KMS-11 (cell line): ENCODE measurements at regions not wholly inside any gene's neighbourhood (a gene's known extent, or its start where the extent isn't known, plus 50 kb on each side); places are given as distances from the start of the nearest gene placed in this dataset.

Source experiments
- H2AFZ ChIP-seq: fragments of 200-600 bp; sonication (generic); 2 replicates; pipeline ENCODE4 v1.6.1; 2016; ENCODE audit warnings: antibody characterized with exemption, mixed run types, low read depth
- H3K27ac ChIP-seq: fragments of 200-600 bp; sonication (generic); 2 replicates; pipeline ENCODE4 v1.6.1; 2016; ENCODE audit warnings: mild to moderate bottlenecking, mixed run types
- H3K27me3 ChIP-seq: fragments of 200-600 bp; sonication (generic); 2 replicates; pipeline ENCODE4 v1.6.1; 2017; ENCODE audit warnings: mild to moderate bottlenecking, low read depth, mixed run types, moderate library complexity; ENCODE audit not compliant: insufficient read depth
- H3K36me3 ChIP-seq: fragments of 200-600 bp; sonication (generic); 2 replicates; pipeline ENCODE4 v1.6.1; 2017; ENCODE audit warnings: mild to moderate bottlenecking, mixed run types; ENCODE audit not compliant: insufficient read depth
- H3K4me1 ChIP-seq: fragments of 200-600 bp; sonication (generic); 2 replicates; pipeline ENCODE4 v1.6.1; 2016; ENCODE audit warnings: mild to moderate bottlenecking, low read depth, mixed run types; ENCODE audit not compliant: poor library complexity, severe bottlenecking
- H3K4me2 ChIP-seq: fragments of 200-600 bp; sonication (generic); 2 replicates; pipeline ENCODE4 v1.7.0; 2016; ENCODE audit warnings: mild to moderate bottlenecking, mixed run types
- H3K4me3 ChIP-seq: fragments of 200-600 bp; sonication (generic); IDR thresholded peaks from 2 replicates; pipeline ENCODE4 v1.6.1; 2017; ENCODE audit warnings: low read depth, low read length, mixed read lengths; ENCODE audit not compliant: insufficient read depth
- H3K79me2 ChIP-seq: fragments of 200-600 bp; sonication (generic); 2 replicates; pipeline ENCODE4 v1.6.1; 2016; ENCODE audit warnings: low read depth, mixed run types; ENCODE audit not compliant: insufficient read depth
- H3K9ac ChIP-seq: fragments of 200-600 bp; sonication (generic); 2 replicates; pipeline ENCODE4 v1.6.1; 2016; ENCODE audit warnings: mild to moderate bottlenecking, mixed run types
- H4K20me1 ChIP-seq: fragments of 200-600 bp; sonication (generic); 2 replicates; pipeline ENCODE4 v1.6.1; 2016; ENCODE audit warnings: mild to moderate bottlenecking, mixed run types; ENCODE audit not compliant: insufficient read depth
- CTCF ChIP-seq: fragments of 200-600 bp; sonication (generic); conservative IDR thresholded peaks from 2 replicates; pipeline ENCODE4 v1.6.1; 2017; ENCODE audit warnings: low read depth, mild to moderate bottlenecking, antibody characterized with exemption, low read length, moderate library complexity, mixed read lengths

- Histone ChIP-seq H3K27me3 (no peaks in the 10 kb centered on the region), H3K36me3 (no peaks in the 10 kb centered on the region), H2AFZ (no peak overlapping the region), H3K4me2 (no peak overlapping the region), H3K79me2 (no peaks in the 10 kb centered on the region), H3K27ac (no peak overlapping the region), H3K9ac (no peak overlapping the region), H3K4me3 (no peak overlapping the region), H4K20me1 (no peaks in the 10 kb centered on the region), H3K4me1 (no peaks in the 10 kb centered on the region)
- TF ChIP-seq CTCF, result no peak
Measured at GRCh38 chr4:112881842-112882241, 167.6 kb upstream of the ANK2 start.

GRCh38 chr4:112882286-112882685 is 167.2 kb upstream of the ANK2 start:
- no peak overlapping the region for H2AFZ ChIP-seq
- H3K4me1 ChIP-seq, result no peaks in the 10 kb centered on the region
- no peaks in the 10 kb centered on the region for H4K20me1 ChIP-seq
- no peaks in the 10 kb centered on the region for H3K27me3 ChIP-seq
- no peak overlapping the region for H3K4me3 ChIP-seq
- TF ChIP-seq CTCF, result no peak
- no peak overlapping the region for H3K4me2 ChIP-seq
- H3K36me3 ChIP-seq, result no peaks in the 10 kb centered on the region
- H3K27ac ChIP-seq, result no peak overlapping the region
- no peaks in the 10 kb centered on the region for H3K79me2 ChIP-seq
- H3K9ac ChIP-seq, result no peak overlapping the region

GRCh38 chr4:112884406-112884805 is 165.0 kb upstream of the ANK2 start:
- no peaks in the 10 kb centered on the region for H4K20me1 ChIP-seq
- H3K79me2 ChIP-seq, result no peaks in the 10 kb centered on the region
- H3K27ac ChIP-seq, result no peak overlapping the region
- H3K4me3 ChIP-seq, result no peak overlapping the region
- no peaks in the 10 kb centered on the region for H3K27me3 ChIP-seq
- no peak overlapping the region for H2AFZ ChIP-seq
- no peak overlapping the region for H3K4me2 ChIP-seq
- H3K9ac ChIP-seq, result no peak overlapping the region
- H3K4me1 ChIP-seq, result no peaks in the 10 kb centered on the region
- H3K36me3 ChIP-seq, result no peaks in the 10 kb centered on the region
- no peak for TF ChIP-seq CTCF

- no peaks in the 10 kb centered on the region for H3K27me3 ChIP-seq
- no peak for TF ChIP-seq CTCF
- no peak overlapping the region for H3K4me3 ChIP-seq
- H2AFZ ChIP-seq, result no peak overlapping the region
- H3K4me2 ChIP-seq, result no peak overlapping the region
- no peaks in the 10 kb centered on the region for H3K4me1 ChIP-seq
- H3K9ac ChIP-seq, result no peak overlapping the region
- H3K79me2 ChIP-seq, result no peaks in the 10 kb centered on the region
- H3K36me3 ChIP-seq, result no peaks in the 10 kb centered on the region
- no peak overlapping the region for H3K27ac ChIP-seq
- no peaks in the 10 kb centered on the region for H4K20me1 ChIP-seq
Measured at GRCh38 chr4:112885897-112886296, 163.6 kb upstream of the ANK2 start.

DNA sequence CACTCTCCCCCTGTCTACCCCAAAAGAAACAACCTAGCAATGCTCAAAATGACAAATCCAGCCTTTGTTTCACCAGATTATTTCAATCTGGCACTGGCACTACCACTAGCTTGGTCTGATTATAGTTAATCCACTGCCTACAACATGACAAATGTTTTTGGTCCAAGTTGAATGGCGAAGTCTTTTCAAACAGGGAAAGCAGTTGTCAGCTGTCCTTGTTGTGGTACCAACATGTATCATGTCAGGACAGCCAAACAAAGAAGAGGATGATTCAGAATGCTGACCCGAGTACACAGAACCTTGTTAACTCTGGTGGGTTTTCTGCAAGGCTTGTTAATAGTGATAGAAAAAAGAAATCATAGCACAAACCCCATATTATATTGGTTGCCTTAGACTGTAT is 160.8 kb upstream of the ANK2 start:
- no peak overlapping the region for H3K9ac ChIP-seq
- H4K20me1 ChIP-seq, result no peaks in the 10 kb centered on the region
- no peaks in the 10 kb centered on the region for H3K79me2 ChIP-seq
- no peaks in the 10 kb centered on the region for H3K36me3 ChIP-seq
- H3K27me3 ChIP-seq, result no peaks in the 10 kb centered on the region
- no peak overlapping the region for H2AFZ ChIP-seq
- no peak overlapping the region for H3K4me3 ChIP-seq
- no peak overlapping the region for H3K4me2 ChIP-seq
- no peak overlapping the region for H3K27ac ChIP-seq
- no peak for TF ChIP-seq CTCF
- no peaks in the 10 kb centered on the region for H3K4me1 ChIP-seq
